ENCODE measurements at regions not wholly inside any gene's neighbourhood (a gene's known extent, or its start where the extent isn't known, plus 50 kb on each side); places are given as distances from the start of the nearest gene placed in this dataset.
"Not testable (repeated sequence)": the region's sequence is repeated elsewhere in the genome, so short reads cannot be mapped to it uniquely, and the experiment has no call there.

- DNase-seq, result not testable (repeated sequence)
Measured at GRCh38 chr3:10109-10996, 186.2 kb upstream of the CHL1 start.

- no peak for DNase-seq
Measured at GRCh38 chr3:11734-12133, 184.8 kb upstream of the CHL1 start.

GRCh38 chr3:14652-15051 lies 181.9 kb upstream of the CHL1 start:
- no peak for DNase-seq

GRCh38 chr3:16366-16765 lies 180.2 kb upstream of the CHL1 start:
- no peak for DNase-seq

- DNase-seq, result no peak
Measured at GRCh38 chr3:20421-20820, 176.1 kb upstream of the CHL1 start.

GRCh38 chr3:24006-24405 lies 172.6 kb upstream of the CHL1 start:
- DNase-seq, result no peak

- DNase-seq, result no peak
Measured at GRCh38 chr3:25056-25455, 171.5 kb upstream of the CHL1 start.

GRCh38 chr3:35985-36384 lies 160.6 kb upstream of the CHL1 start:
- DNase-seq, result not testable (repeated sequence)

- not testable (repeated sequence) for DNase-seq
Measured at GRCh38 chr3:42871-43744, 153.5 kb upstream of the CHL1 start.

- no peak for DNase-seq
Measured at GRCh38 chr3:44028-44676, 152.4 kb upstream of the CHL1 start.

GRCh38 chr3:44941-45340 lies 151.6 kb upstream of the CHL1 start:
- not testable (repeated sequence) for DNase-seq

- DNase-seq, result no peak
Measured at GRCh38 chr3:46576-46975, 150.0 kb upstream of the CHL1 start.

GRCh38 chr3:53441-53840 lies 143.1 kb upstream of the CHL1 start:
- DNase-seq, result not testable (repeated sequence)

- no peak for DNase-seq
Measured at GRCh38 chr3:54240-54639, 142.3 kb upstream of the CHL1 start.

- DNase-seq, result no peak
Measured at GRCh38 chr3:56672-57071, 139.9 kb upstream of the CHL1 start.

- DNase-seq, result no peak
Measured at GRCh38 chr3:59854-60253, 136.7 kb upstream of the CHL1 start.

- no peak for DNase-seq
Measured at GRCh38 chr3:63095-63765, 133.3 kb upstream of the CHL1 start.

GRCh38 chr3:69690-70089 lies 126.9 kb upstream of the CHL1 start:
- DNase-seq, result no peak

- no peak for DNase-seq
Measured at GRCh38 chr3:72776-73175, 123.8 kb upstream of the CHL1 start.

GRCh38 chr3:73271-73670 lies 123.3 kb upstream of the CHL1 start:
- DNase-seq, result no peak

- no peak for DNase-seq
Measured at GRCh38 chr3:74676-75243, 121.8 kb upstream of the CHL1 start.

GRCh38 chr3:75260-75659 lies 121.3 kb upstream of the CHL1 start:
- no peak for DNase-seq

GRCh38 chr3:79542-79941 lies 117.0 kb upstream of the CHL1 start:
- DNase-seq, result no peak

All from SHP77 (cell line).